Neural cell (in vitro differentiated cells): ENCODE measurements at regions not wholly inside any gene's neighbourhood (a gene's known extent, or its start where the extent isn't known, plus 50 kb on each side); places are given as distances from the start of the nearest gene placed in this dataset.

ENCODE experiments used
- EP300 ChIP-seq: fragments of 450-650 bp; conservative IDR thresholded peaks from 2 replicates; pipeline ENCODE4 v1.6.1; 2014; ENCODE audit warnings: antibody characterized with exemption, mild to moderate bottlenecking, moderate library complexity; ENCODE audit not compliant: poor library complexity, severe bottlenecking
- EZH2 ChIP-seq: fragments of 200-600, 300-800 bp; shearing (Covaris generic), sonication (generic); IDR thresholded peaks from 2 replicates; pipeline ENCODE4 v1.6.1; 2014; ENCODE audit warnings: antibody characterized with exemption, low read length, borderline replicate concordance, mild to moderate bottlenecking; ENCODE audit not compliant: insufficient read depth, poor library complexity, severe bottlenecking
- TF ChIP-seq, protein P1 (sequence below): fragments of 450-650 bp; IDR thresholded peaks from 2 replicates; pipeline ENCODE4 v1.5.1; 2014; ENCODE audit warnings: antibody characterized with exemption, mild to moderate bottlenecking, moderate library complexity; ENCODE audit not compliant: poor library complexity, severe bottlenecking

DNA sequence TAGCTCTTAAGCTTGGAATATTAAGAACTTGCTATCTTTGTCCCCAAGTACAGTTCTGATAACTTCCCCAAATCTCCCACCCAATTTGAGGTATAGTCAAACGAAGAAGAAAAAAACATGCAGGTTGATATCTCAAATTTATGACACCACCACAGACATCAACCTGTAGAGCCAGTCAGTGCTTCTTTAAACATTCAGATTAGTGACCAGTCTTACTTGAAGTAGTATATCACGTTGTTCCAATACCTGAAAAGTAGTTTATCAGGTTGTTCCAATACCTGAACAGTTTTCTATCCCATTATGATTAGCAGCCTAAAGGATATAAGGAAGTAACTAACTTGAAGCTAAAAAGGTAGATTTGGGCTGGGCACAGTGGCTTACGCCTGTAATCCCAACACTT lies 85.3 kb downstream of the ALDH8A1 start:
- no peak for TF ChIP-seq EZH2
- TF ChIP-seq EP300, result no peak
- TF ChIP-seq, protein P1, sequence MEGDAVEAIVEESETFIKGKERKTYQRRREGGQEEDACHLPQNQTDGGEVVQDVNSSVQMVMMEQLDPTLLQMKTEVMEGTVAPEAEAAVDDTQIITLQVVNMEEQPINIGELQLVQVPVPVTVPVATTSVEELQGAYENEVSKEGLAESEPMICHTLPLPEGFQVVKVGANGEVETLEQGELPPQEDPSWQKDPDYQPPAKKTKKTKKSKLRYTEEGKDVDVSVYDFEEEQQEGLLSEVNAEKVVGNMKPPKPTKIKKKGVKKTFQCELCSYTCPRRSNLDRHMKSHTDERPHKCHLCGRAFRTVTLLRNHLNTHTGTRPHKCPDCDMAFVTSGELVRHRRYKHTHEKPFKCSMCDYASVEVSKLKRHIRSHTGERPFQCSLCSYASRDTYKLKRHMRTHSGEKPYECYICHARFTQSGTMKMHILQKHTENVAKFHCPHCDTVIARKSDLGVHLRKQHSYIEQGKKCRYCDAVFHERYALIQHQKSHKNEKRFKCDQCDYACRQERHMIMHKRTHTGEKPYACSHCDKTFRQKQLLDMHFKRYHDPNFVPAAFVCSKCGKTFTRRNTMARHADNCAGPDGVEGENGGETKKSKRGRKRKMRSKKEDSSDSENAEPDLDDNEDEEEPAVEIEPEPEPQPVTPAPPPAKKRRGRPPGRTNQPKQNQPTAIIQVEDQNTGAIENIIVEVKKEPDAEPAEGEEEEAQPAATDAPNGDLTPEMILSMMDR, result no peak
